Erythroblast (primary cell): ENCODE measurements at regions not wholly inside any gene's neighbourhood (a gene's known extent, or its start where the extent isn't known, plus 50 kb on each side); places are given as distances from the start of the nearest gene placed in this dataset.

Experiments used
- GATA1 ChIP-seq: IDR thresholded peaks from 2 replicates; pipeline ENCODE4 v1.6.1; 2011; ENCODE audit warnings: low read depth, mild to moderate bottlenecking, control low read depth, low read length, moderate library complexity
- POLR2A ChIP-seq: IDR thresholded peaks from 2 replicates; pipeline ENCODE4 v1.6.1; 2011; ENCODE audit warnings: mild to moderate bottlenecking, low read length

DNA sequence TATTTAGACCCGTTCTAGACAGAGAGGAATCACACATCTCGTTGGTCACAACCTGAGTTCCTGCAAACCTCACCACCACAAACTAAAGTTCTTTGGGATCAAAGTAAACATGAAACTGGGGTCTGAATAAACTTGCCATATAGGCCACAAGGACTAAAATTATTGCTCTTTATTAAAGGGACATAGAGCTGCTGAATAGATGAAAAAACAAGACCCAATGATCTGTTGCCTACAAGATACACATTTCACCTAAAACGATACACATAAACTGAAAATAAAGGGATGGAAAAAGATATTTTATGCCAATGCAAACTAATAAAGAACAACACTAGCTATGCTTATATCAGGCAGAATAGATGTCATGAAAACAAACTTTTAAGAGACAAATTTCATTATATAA lies 623.0 kb downstream of the TBC1D32 start:
- TF ChIP-seq POLR2A (no peak), GATA1 (no peak)
